ENCODE measurements at regions not wholly inside any gene's neighbourhood (a gene's known extent, or its start where the extent isn't known, plus 50 kb on each side); places are given as distances from the start of the nearest gene placed in this dataset.

DNA sequence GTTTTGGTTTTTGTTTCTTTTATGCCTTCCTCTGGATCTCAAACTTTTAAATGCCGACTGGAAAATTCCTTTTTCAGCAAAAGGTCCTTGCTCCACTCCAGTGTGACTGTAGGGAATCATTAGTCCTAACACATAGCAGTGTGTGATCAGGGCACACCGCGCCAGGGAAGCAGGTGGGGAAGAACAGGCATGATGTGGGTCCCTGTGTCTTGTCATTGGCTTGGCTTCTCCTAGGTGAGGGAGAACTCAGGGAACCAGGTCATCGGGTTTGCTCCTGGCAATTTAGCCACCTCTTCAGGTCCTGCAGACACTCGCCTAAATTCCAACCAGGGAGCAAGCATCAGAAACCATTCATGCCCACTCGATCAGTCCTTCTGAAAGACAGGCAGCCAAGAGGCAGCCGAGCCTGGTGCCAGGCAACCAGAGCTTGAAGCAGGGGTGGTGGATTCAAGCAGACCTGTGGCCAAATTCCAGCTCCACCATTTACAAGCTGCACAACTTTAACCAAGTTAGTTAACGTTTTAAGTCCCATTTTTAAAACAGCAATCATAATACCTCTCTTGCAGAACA is 514.2 kb downstream of the BNC2 start:
- H3K36me3 ChIP-seq (ENCODE audit: control insufficient read depth, insufficient read depth, low read length): no peaks in the 10 kb centered on the region
- TF ChIP-seq CTCF (IDR thresholded peaks at IDR 0.05; ENCODE audit: insufficient read depth, low read length, poor library complexity, severe bottlenecking): no peak
- H3K4me3 ChIP-seq (replicated peaks; ENCODE audit: low read depth, low read length): no peak overlapping the region
- no peak for DNase-seq (ENCODE audit: extremely low read depth, insufficient read length)
- H3K27me3 ChIP-seq (replicated peaks; ENCODE audit: control insufficient read depth, insufficient read depth, low read length): no peaks in the 10 kb centered on the region

- Histone ChIP-seq H3K36me3 (ENCODE audit: control insufficient read depth, insufficient read depth, low read length) (no peaks in the 10 kb centered on the region), H3K4me3 (replicated peaks; ENCODE audit: low read depth, low read length) (no peak overlapping the region), H3K27me3 (replicated peaks; ENCODE audit: control insufficient read depth, insufficient read depth, low read length) (no peaks in the 10 kb centered on the region)
- TF ChIP-seq CTCF (IDR thresholded peaks at IDR 0.05; ENCODE audit: insufficient read depth, low read length, poor library complexity, severe bottlenecking): no peak
- no peak for DNase-seq (ENCODE audit: extremely low read depth, insufficient read length)
These were observed 512.6 kb downstream of the BNC2 start for GRCh38 chr9:16357828-16358227.

- Histone ChIP-seq H3K36me3 (ENCODE audit: control insufficient read depth, insufficient read depth, low read length) (no peaks in the 10 kb centered on the region), H3K27me3 (replicated peaks; ENCODE audit: control insufficient read depth, insufficient read depth, low read length) (no peaks in the 10 kb centered on the region), H3K4me3 (replicated peaks; ENCODE audit: low read depth, low read length) (no peak overlapping the region)
- no peak for DNase-seq (ENCODE audit: extremely low read depth, insufficient read length)
- TF ChIP-seq CTCF (IDR thresholded peaks at IDR 0.05; ENCODE audit: insufficient read depth, low read length, poor library complexity, severe bottlenecking): no peak
These were observed 511.7 kb downstream of the BNC2 start for GRCh38 chr9:16358751-16359150.
